Middle frontal gyrus (tissue), 1 donor: ENCODE measurements at regions not wholly inside any gene's neighbourhood (a gene's known extent, or its start where the extent isn't known, plus 50 kb on each side); places are given as distances from the start of the nearest gene placed in this dataset.

Experiments used
- DNase-seq: peaks from one replicate; pipeline ENCODE4 v3.0.0-alpha.2; 2015; ENCODE audit warnings: low spot score; ENCODE audit errors: extremely low spot score

DNA sequence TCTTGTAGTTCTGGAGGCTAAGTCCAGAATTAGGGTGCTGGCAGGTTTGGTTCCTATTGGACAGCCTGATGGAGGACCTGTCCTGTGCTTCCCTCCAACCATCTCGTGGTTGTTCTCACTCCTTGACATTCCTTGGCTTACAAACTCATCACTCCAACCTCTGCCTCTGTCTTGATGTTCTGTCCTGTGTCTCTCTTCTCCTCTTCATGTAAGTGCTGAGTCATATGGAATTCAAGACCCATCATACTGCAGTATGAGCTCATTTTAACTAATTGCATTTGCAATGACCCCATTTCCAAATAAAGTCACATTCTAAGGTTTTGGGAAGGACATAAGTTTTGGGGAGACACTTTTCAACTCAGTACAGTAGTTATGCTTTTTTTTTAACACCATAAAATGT lies 374.7 kb downstream of the TRIB2 start:
- no peak for DNase-seq

DNA sequence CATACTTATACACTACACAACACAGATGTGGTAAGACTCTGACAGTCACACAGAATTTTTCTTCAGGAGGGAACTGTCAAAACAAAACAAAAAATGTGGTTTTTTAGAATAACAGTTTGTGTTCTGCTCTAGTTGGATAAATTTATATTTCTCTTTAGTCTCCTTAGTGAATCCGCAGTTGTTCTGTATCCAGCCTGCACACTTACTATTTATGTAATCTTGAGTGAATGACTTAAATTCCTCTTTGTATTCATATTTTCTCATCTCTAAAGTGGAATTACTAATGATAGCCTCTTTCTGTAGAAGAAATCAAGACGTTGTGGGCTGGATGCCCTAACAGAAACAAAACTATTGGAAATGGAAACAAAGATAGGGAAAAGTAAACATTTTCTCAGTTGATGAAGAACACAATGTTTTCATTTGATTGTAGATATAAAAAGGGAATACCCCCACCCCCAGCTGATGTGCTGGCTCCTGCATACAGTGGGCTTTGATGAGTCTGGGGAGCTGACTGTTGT lies 375.2 kb downstream of the TRIB2 start:
- no peak for DNase-seq

GRCh38 chr2:13093416-13093991 lies 376.8 kb downstream of the TRIB2 start:
- DNase-seq: no peak

- no peak for DNase-seq
These were observed 385.8 kb downstream of the TRIB2 start for GRCh38 chr2:13102397-13103063.

DNA sequence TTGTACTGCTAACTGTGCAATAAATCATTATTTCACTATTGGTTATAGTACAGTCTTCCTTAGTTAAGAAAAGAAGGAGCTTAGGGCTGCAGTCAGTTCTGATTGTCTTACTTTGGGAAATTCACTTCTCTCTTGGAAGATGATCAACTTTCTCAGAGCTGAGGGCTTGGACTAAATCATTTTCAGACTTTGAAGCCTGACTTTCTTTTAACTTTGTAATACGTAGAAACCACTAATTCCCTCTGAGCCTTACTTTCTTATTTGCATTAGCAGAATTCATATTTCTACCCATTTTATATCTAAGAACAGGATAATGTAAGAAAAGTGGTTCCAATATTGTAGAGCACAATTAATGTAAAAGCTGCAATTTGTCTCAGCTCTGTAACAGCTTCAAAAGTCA lies 386.4 kb downstream of the TRIB2 start:
- no peak for DNase-seq

GRCh38 chr2:13103778-13104493 lies 387.2 kb downstream of the TRIB2 start:
- no peak for DNase-seq

DNA sequence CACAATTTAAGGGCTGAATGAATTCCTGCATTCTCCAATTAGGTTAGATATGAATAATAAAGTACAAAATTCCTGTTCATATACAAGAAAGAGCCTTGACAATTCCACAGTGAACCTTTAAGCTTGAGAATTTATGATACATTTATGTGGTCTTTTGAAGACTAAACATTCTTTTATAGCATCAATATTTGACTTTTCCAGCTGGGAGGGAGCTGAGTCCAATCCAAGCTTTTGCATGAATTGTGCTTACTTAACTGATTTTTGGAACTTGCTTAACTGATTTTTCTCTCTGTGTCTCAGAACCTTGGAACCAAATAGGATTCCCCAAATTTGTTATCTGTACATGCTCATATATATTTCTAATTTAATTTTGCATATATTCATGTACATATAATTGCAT lies 388.0 kb downstream of the TRIB2 start:
- no peak for DNase-seq

- no peak for DNase-seq
These were observed 389.6 kb downstream of the TRIB2 start for GRCh38 chr2:13106302-13106701.

DNA sequence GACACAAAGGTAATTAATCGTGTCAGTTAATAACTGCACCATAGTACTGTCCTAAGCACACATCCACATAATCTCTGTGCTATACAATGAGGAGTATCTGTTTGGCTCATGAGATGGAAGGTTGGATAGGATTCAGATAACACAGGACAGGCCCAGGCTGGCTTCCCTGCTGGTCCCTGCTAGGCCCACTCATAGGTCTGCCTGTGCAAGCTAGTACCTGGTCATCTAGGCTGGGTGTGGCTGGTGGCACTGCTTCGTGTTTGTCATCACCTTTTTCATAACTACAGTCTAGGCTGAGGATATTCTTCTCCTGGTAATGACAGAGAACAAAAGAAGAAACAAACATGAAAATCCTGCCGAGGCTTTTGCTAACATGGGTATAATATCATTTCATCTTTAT lies 392.8 kb downstream of the TRIB2 start:
- DNase-seq: no peak

- no peak for DNase-seq
These were observed 394.1 kb downstream of the TRIB2 start for GRCh38 chr2:13110825-13111224.

DNA sequence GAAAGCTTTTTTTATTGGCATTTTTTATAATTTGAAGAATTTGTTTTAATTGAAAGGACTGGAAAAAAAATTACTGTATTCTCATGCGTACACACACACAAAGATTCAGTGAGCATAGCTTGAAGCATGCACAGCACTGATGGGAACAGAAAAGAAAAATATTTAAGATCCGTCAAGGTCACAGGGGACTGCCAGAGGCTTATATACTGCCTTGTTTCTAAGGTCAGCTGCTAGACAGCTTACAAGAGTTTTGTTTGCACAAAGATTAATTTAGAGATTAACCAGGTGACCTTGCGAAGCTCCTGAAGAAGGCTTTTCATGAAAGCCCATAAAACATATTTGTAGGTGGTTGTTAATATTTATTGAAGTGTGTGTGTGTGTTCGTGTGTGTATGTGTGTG lies 396.3 kb downstream of the TRIB2 start:
- DNase-seq: no peak

DNA sequence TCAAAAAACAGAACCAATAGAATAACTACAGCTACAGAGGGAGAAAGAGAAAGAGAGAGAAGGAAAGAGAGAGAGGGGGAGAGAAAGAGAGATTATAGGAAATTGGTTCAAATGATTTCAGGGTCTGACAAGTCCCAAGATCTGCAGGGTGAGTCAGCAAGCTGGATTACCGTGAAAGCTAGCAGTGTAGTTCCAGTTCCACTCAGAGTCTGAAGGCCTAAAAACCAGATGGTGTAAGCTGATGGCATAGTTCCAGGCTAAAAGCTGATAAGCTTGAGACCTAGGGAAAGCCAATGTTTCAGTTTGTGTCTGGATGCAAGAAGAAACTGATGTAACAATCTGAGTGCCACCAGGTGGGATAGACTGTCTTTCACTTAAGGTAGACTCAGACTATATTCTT lies 397.7 kb downstream of the TRIB2 start:
- DNase-seq: no peak

DNA sequence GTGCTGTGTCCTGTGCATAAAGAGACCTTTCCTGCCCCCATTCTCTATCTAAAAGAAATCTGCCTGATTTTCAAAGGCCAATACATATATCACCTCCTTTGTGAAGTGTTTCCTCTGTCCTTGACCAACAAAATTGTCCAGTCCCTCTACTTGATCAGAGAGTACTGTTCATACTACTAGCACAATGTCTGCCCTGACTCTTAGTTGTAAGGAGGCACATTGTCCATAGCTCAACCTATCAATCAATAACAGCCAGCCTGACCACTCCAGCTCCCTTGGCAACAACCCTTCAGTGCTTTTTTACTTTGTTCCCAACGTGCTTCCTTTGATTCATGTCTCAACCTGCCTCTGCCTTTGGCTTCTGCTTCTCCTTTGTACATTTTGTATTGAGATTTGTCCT lies 398.9 kb downstream of the TRIB2 start:
- DNase-seq: no peak

DNA sequence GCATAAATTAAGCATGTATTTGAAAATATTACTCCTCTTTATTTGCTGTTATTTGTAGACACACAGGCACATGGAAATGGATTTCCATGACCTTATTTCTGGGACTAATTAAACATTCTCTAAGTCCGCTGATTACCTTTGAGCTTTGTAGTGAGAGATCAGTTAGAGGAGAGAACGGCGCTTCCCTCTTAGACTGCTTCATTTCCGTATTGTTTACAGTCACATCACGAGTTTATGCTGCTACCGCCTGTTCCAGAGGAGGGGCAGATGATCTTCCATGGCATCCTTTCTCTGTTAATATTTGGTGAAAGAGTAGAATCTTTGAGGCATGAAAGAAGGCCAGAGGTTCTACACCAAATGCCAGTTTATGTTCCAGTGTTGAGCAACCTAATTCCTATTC lies 404.4 kb downstream of the TRIB2 start:
- no peak for DNase-seq

DNA sequence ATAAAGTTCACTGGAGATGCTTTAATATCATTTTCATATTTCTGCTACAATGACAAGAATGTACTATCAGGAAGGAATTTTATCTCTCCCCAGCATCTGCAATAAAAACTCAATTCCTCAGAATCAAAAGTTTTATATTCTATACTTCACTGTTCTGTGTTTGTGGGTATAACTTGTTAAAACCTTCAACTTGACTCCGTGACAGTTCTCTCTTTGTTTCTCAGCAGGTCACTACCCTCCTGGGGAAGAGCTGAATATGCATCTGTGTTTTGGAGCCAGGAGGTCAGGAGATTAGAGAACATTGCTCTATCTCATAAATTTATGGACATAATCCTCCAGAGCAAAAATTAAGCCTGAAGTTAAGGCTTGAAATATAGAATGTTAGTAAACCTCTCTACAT lies 411.4 kb downstream of the TRIB2 start:
- no peak for DNase-seq

DNA sequence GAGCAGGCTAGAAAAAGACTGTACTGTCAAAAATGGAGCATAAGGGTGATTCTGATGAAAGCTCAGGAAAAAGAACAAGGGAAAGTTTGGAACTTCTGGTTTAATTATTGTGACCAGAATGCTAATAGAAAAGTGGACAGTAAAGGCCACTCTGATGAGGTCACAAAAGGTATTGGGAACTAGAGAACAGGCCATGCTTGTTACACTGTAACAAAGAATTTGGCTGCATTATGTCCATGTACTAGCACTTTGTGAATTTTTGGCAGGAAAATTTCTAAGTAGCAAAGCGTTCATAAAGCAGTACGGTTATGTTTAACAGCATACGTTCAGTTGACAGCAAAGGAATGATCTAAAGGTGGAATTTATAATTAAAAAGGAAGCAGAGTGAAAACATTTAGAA lies 418.6 kb downstream of the TRIB2 start:
- DNase-seq: no peak

DNA sequence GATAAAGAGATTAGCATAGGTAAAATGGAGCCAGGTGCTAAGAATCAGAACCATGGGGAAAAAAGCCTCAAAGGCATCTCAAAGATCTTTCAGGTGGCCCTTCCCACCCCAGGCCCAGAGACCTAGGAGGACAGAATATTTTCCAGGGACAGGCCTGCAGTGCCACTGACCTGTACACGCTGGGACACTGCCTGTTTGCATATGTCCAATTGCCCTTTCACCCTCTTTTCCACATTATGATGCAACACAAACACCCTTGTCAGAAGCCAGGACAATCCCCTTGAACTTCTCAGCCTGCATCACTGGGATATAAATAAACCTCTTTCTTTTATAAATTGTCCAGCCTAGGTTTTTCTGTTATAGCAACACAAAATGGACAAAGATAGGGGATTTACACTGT lies 419.1 kb downstream of the TRIB2 start:
- no peak for DNase-seq

GRCh38 chr2:13137679-13138078 lies 420.9 kb downstream of the TRIB2 start:
- no peak for DNase-seq

GRCh38 chr2:13141315-13141714 lies 424.6 kb downstream of the TRIB2 start:
- no peak for DNase-seq

DNA sequence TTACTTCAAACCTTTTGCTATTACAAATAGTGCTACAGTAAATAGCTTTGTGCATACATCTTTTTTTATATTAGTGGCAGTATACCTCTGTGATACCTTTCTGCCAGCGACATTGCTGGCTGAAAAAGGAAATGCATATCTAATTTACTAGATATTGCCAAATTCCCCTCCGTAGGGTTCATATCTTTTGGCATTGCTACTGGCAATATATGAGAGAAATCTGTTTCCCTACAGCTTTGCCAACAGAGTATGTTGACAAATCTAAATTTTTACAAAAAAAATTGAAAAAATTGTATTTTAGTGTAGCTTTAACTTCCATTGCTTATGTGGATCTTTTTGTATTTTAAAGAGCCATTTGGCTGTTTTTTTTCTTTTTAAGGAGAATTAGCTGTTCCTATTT lies 426.7 kb downstream of the TRIB2 start:
- no peak for DNase-seq

GRCh38 chr2:13156916-13157315 lies 440.2 kb downstream of the TRIB2 start:
- DNase-seq: no peak

- no peak for DNase-seq
These were observed 441.7 kb downstream of the TRIB2 start for GRCh38 chr2:13158466-13158865.

DNA sequence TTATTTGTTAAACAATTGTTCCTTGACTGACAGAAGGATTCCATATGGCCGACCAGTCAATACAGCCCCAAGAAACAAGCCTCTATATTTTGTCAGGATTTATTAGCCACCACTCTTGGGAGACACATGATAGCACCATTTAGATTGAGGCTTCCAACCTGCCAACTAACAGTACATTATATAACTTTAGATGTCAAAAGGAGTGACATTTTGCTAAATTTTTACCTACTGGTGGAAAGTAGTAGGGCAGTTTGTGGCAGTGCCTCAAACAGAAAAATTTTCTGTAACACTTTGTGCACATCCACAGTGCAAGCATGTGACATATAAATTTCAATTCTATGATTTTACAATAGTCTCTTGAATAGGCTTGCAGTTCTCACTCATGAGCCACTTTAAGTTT lies 464.0 kb downstream of the TRIB2 start:
- no peak for DNase-seq
